OCI-LY1 (cell line): ENCODE measurements at regions not wholly inside any gene's neighbourhood (a gene's known extent, or its start where the extent isn't known, plus 50 kb on each side); places are given as distances from the start of the nearest gene placed in this dataset.

Experiments used
- H2AFZ ChIP-seq: fragments of 200-600 bp; sonication (generic), shearing (Covaris generic); 2 replicates; pipeline ENCODE4 v1.6.0; 2014; ENCODE audit warnings: antibody characterized with exemption, mild to moderate bottlenecking, low read length
- H3F3A ChIP-seq: fragments of 200-600 bp; sonication (generic), shearing (Covaris generic); 2 replicates; pipeline ENCODE4 v1.6.0; 2014; ENCODE audit warnings: mild to moderate bottlenecking, antibody characterized with exemption, low read length, moderate library complexity; ENCODE audit not compliant: insufficient read depth
- H3K27ac ChIP-seq: fragments of 200-600 bp; sonication (generic); 2 replicates; pipeline ENCODE4 v1.5.1; 2014; ENCODE audit warnings: low read length, mixed run types, mild to moderate bottlenecking, low read depth; ENCODE audit not compliant: poor library complexity, severe bottlenecking
- H3K27me3 ChIP-seq: fragments of 200-600 bp; sonication (generic); 2 replicates; pipeline ENCODE4 v1.6.0; 2014; ENCODE audit warnings: antibody characterized with exemption, mild to moderate bottlenecking, low read length, moderate library complexity; ENCODE audit not compliant: insufficient read depth
- H3K36me3 ChIP-seq: fragments of 200-600 bp; sonication (generic); 2 replicates; pipeline ENCODE4 v1.6.1; 2014; ENCODE audit warnings: mild to moderate bottlenecking, antibody characterized with exemption, low read length, moderate library complexity, mixed read lengths; ENCODE audit not compliant: insufficient read depth
- H3K4me1 ChIP-seq: fragments of 200-600 bp; sonication (generic); 2 replicates; pipeline ENCODE4 v1.5.1; 2014; ENCODE audit warnings: mild to moderate bottlenecking, low read length, moderate library complexity; ENCODE audit not compliant: insufficient read depth, severe bottlenecking
- H3K4me2 ChIP-seq: fragments of 200-600 bp; sonication (generic), shearing (Covaris generic); 2 replicates; pipeline ENCODE4 v1.6.1; 2014; ENCODE audit warnings: low read length
- H3K4me3 ChIP-seq: fragments of 200-600 bp; sonication (generic); 2 replicates; pipeline ENCODE4 v1.5.1; 2014; ENCODE audit warnings: low read length, low read depth, mild to moderate bottlenecking, mixed read lengths; ENCODE audit not compliant: poor library complexity, severe bottlenecking
- H3K79me2 ChIP-seq: fragments of 200-600 bp; shearing (Covaris generic); 2 replicates; pipeline ENCODE4 v1.6.1; 2016; ENCODE audit warnings: mixed run types, low read length, mixed read lengths; ENCODE audit not compliant: insufficient read depth
- H3K9ac ChIP-seq: fragments of 200-600 bp; sonication (generic), shearing (Covaris generic); 2 replicates; pipeline ENCODE4 v1.6.1; 2014; ENCODE audit warnings: mild to moderate bottlenecking, low read length, mixed read lengths
- H3K9me2 ChIP-seq: fragments of 200-600 bp; sonication (generic), shearing (Covaris generic); 2 replicates; pipeline ENCODE4 v1.6.1; 2014; ENCODE audit warnings: low read depth, mild to moderate bottlenecking, low read length, mixed read lengths
- H3K9me3 ChIP-seq: fragments of 200-600 bp; shearing (Covaris generic); 2 replicates; pipeline ENCODE4 v1.6.1; 2014; ENCODE audit warnings: low read length, mixed read lengths
- H4K20me1 ChIP-seq: fragments of 200-600 bp; sonication (generic), shearing (Covaris generic); 2 replicates; pipeline ENCODE4 v1.6.0; 2016; ENCODE audit warnings: mild to moderate bottlenecking, low read length; ENCODE audit not compliant: insufficient read depth
- EZH2 ChIP-seq: fragments of 200-600 bp; sonication (generic), shearing (Covaris generic); IDR thresholded peaks from 2 replicates; pipeline ENCODE4 v1.8.0; 2017; ENCODE audit warnings: borderline replicate concordance, mixed run types, mild to moderate bottlenecking, antibody characterized with exemption, low read length, moderate library complexity, mixed read lengths
- TF ChIP-seq, protein P1 (sequence below): fragments of 200-600 bp; sonication (generic), shearing (Covaris generic); IDR thresholded peaks from 2 replicates; pipeline ENCODE4 v1.5.1; 2017; ENCODE audit warnings: mild to moderate bottlenecking, antibody characterized with exemption, low read length, moderate library complexity, mixed read lengths

DNA sequence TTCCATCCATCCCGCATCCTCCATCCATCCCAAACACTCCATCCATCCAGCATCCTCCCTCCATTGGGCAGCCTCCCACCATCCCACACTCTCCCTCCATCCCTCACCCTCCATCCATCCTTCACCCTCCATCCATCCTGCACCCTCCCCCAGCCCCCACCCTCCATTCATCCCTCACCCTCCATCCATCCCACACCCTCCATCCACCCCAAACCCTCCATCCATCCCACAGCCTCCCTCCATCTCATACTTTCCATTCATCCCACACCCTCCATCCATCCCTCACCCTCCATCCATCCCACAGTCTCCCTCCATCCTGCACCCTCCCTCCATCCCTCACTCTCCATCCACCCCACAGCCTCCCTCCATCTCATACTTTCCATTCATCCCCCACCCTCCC lies 60.4 kb downstream of the FOXI2 start:
- TF ChIP-seq, protein P1, sequence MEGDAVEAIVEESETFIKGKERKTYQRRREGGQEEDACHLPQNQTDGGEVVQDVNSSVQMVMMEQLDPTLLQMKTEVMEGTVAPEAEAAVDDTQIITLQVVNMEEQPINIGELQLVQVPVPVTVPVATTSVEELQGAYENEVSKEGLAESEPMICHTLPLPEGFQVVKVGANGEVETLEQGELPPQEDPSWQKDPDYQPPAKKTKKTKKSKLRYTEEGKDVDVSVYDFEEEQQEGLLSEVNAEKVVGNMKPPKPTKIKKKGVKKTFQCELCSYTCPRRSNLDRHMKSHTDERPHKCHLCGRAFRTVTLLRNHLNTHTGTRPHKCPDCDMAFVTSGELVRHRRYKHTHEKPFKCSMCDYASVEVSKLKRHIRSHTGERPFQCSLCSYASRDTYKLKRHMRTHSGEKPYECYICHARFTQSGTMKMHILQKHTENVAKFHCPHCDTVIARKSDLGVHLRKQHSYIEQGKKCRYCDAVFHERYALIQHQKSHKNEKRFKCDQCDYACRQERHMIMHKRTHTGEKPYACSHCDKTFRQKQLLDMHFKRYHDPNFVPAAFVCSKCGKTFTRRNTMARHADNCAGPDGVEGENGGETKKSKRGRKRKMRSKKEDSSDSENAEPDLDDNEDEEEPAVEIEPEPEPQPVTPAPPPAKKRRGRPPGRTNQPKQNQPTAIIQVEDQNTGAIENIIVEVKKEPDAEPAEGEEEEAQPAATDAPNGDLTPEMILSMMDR: no peak
- TF ChIP-seq EZH2: no peak
- no peak overlapping the region for H3K27ac ChIP-seq
- H3K79me2 ChIP-seq: no peaks in the 10 kb centered on the region
- no peaks in the 10 kb centered on the region for H3F3A ChIP-seq
- H3K9me2 ChIP-seq: no peaks in the 10 kb centered on the region
- no peak overlapping the region for H2AFZ ChIP-seq
- H3K36me3 ChIP-seq: no peaks in the 10 kb centered on the region
- H3K9me3 ChIP-seq: no peaks in the 10 kb centered on the region
- no peaks in the 10 kb centered on the region for H4K20me1 ChIP-seq
- H3K4me1 ChIP-seq: no peaks in the 10 kb centered on the region
- no peak overlapping the region for H3K9ac ChIP-seq
- no peaks in the 10 kb centered on the region for H3K27me3 ChIP-seq
- no peak overlapping the region for H3K4me3 ChIP-seq
- H3K4me2 ChIP-seq: no peak overlapping the region

DNA sequence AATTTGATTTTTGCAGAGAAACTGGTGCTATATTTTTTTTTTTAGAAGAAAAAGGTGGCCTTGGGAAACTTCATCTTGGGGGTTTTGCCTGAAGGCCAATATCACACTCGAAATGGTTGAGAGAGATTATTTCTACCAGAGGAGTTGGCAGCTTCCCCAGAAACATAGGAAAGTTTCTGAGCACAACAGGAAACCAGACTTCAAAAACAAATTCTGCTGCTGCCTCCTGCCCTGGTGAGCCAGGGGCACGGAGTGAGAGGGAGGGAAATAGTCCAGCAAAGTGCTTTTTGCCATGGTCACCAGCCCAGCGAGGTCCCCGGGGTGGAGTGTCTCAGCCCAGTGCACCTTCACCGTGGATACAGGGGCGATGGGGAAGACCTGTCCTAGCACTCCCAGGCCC lies 61.1 kb downstream of the FOXI2 start:
- H4K20me1 ChIP-seq: no peaks in the 10 kb centered on the region
- H3K79me2 ChIP-seq: no peaks in the 10 kb centered on the region
- H3K27ac ChIP-seq: no peak overlapping the region
- no peak overlapping the region for H2AFZ ChIP-seq
- H3K36me3 ChIP-seq: no peaks in the 10 kb centered on the region
- no peaks in the 10 kb centered on the region for H3K9me2 ChIP-seq
- no peak overlapping the region for H3K4me3 ChIP-seq
- H3K9me3 ChIP-seq: no peaks in the 10 kb centered on the region
- no peaks in the 10 kb centered on the region for H3F3A ChIP-seq
- H3K4me1 ChIP-seq: no peaks in the 10 kb centered on the region
- no peak for TF ChIP-seq EZH2
- TF ChIP-seq, protein P1: no peak
- no peaks in the 10 kb centered on the region for H3K27me3 ChIP-seq
- H3K4me2 ChIP-seq: no peak overlapping the region
- H3K9ac ChIP-seq: no peak overlapping the region

DNA sequence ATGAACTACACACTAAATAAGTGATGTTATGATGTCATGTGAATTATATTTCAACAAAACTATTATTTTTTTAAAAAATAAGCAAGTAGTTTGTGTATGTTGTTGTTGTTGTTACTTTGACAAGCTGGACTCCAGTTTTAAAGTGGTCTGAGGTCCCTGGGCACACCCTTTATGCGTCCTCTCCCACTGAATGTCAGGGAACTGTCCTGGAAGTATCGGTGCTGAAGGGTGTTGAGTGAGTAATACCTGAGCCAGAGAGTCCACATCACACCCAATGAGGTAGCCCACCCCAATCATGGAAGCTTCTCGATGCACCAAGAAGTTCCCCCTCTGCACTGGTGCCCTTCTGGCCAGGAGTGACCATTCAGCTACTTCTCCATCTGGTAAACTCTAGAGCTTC lies 64.3 kb downstream of the FOXI2 start:
- H3K27me3 ChIP-seq: no peaks in the 10 kb centered on the region
- no peaks in the 10 kb centered on the region for H3K4me1 ChIP-seq
- H3K27ac ChIP-seq: no peak overlapping the region
- no peaks in the 10 kb centered on the region for H3K9me2 ChIP-seq
- no peak overlapping the region for H3K4me3 ChIP-seq
- no peaks in the 10 kb centered on the region for H3K36me3 ChIP-seq
- no peaks in the 10 kb centered on the region for H3K9me3 ChIP-seq
- no peaks in the 10 kb centered on the region for H3K79me2 ChIP-seq
- TF ChIP-seq, protein P1: no peak
- TF ChIP-seq EZH2: no peak
- no peaks in the 10 kb centered on the region for H4K20me1 ChIP-seq
- no peak overlapping the region for H3K9ac ChIP-seq
- H3F3A ChIP-seq: no peaks in the 10 kb centered on the region
- H3K4me2 ChIP-seq: no peak overlapping the region
- H2AFZ ChIP-seq: no peak overlapping the region
